ENCODE measurements at regions not wholly inside any gene's neighbourhood (a gene's known extent, or its start where the extent isn't known, plus 50 kb on each side); places are given as distances from the start of the nearest gene placed in this dataset.

DNA sequence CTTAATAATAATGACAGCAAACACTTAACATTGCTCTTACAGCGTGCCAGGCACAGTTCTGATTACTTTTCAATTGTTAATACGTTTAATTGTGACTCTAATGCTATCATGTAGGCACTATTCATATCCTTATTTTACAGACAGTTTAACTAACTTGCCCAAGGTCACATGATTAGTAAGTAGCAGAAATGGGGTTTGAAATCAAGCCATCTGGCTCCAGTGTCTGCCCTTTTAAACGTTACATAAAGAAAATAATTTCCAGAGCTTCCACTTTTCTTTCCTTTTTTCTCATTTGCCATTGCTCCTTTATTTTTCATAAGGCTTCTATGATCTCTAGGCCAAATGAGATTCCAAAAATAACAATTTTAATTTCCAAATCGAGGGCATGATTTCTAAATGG lies 50.6 kb upstream of the IKZF2 start:
- no peak for DNase-seq

DNA sequence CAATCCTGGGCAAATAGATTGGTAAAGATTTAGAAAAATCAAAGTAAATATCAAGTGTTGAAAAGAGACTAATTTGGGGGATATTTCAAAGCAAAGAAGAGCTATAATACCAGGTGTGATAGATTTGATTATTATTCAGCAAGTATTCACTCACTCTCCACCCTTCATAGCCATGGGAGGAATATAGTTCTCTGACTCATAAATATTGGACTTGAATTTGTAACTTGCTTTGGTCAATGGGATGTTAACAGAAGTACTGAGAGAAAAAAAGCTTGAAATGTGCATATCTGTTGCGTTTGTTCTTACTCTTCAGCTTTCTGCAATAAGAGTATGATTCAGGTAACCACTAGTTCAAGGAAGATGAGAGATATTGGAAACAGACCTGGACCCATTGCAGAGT lies 54.5 kb upstream of the IKZF2 start:
- DNase-seq: no peak

DNA sequence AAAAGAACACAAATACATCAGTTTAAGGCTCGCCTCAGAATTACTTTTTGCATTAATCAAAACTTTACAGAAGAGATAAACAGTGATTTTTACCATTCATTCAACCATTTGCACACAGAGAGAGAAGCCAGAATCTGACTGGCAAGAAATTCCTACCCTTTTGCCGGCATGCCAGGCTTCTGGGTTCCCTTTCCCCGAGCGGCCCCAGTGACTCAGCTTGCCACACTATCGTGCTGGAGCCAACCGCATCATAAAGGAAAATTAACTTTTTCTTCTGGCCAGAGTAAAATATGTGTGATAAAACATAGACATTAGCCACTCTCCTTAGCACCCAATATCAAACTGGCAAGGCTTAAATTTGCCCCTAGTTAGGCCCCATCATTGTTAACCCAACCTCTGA lies 61.8 kb upstream of the IKZF2 start:
- DNase-seq: no peak

DNA sequence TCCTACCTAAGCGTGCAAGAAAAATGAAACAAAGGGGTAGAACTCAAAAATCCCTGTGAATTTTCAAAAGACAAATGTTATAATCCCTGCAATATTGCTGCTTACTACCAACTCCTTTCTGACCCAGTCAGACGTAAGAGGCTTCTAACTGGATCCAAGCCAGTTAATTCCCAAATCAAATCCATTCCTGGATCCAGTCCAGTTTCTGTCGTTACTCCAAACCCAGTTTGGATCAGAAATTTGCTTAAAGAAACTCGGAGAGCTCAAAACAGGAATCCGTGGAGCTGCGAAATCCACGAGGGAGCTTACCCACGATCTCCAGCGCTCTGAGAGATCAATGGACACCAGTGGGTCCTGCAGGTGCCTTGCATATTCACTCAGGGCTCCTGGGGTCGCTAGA lies 62.8 kb upstream of the IKZF2 start:
- no peak for DNase-seq

DNA sequence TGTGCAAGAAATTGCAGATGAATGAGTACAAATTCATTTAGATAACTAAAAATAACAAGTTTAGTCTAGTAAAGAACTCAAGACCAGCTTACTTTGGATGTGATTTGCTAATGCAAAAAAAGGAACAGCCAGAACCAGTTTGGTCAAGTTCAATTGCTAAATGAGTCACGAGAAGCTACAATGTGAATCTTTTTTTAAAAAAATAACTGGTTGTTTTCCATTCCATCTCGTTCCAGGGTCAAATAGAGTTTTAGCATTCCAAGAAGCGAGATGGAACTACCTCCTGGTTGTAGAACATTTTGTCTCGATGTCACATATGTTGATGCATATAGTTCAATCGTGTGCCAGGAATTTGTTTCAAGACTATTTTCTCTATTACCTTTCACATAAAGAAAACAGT lies 65.0 kb upstream of the IKZF2 start:
- DNase-seq: no peak

DNA sequence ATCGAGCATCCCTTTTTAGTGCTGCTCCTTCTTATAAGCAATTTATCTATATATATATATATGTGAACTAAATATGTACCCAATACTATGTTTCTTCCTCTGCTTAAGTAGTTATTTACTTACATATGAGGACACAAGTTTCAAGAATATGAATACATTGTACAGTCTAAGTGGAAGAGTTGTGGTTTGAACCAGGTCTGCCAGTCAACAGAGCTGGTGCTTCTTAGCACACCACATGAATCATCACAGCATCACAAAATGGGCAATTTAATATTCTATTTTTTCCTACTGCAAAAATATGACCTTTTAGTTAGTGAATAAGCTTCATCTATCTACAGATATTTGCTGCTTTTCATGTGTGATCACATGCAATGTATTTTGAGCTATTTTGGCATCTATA lies 64.4 kb upstream of the SPAG16 start:
- no peak for DNase-seq

DNA sequence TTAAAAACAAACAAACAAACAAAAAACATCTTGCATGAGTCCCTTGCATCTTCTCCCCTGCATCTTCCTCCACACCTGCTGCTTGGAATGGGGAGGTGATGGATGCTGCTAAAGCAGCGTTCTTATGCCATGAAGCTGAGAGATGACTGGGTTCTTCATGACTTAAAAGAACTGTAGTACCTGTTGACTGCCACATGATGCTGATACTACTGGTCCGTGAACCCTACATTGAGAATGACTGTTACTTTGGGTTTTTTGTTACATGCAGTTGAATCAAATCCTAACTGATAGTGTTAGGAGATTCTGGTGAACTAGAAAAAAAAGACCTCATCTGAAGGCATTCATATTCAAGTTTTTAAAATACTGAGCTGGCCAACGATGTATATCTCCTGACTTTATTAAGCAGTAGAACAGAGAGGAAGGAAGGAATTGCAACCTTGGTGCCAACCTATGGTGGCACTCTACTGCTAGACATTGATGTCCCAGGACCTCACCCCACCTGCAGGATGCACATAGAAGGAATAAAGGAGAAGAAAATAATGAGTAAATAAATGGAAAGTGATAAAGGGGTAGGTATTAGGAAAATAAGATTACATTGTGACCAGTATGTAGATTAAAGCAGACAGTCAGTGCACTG lies 63.2 kb upstream of the SPAG16 start:
- DNase-seq: no peak

DNA sequence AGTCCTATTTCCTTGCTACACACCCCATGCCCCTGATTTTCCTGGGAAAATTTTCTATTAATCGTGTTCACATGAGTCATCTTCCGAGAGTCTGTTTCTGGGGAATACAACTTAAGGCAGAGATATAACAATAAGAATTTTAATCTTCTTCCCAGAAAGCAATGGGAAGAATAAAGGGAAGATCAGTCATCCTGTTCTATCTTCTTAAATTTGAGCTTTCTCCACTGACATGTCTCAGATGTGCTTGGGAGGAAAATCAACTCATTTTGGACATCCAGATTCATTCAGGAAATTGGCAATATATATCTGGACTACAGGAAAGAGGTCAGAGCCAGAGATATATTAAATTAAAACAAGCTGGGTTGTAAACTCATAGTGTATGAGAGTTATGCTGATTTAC lies 62.3 kb upstream of the SPAG16 start:
- DNase-seq: no peak

DNA sequence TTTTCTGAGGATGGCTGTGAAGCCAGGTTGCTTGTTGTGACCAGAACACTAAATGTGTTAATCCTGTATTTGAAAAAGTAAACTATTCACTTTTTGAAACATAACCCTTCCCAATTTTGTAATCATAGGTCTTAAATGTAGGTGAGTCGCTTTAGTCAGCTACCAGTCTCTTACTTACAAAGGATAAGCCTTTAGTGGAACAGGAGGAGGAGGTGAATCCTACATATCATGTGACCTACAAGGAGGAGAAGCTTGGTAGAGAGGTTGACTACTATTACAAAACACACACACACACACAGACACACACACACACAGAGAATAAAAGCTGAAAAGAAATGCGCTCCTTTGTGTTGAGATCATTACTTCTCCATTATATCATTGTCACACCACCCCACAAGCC lies 59.9 kb upstream of the SPAG16 start:
- DNase-seq: no peak

DNA sequence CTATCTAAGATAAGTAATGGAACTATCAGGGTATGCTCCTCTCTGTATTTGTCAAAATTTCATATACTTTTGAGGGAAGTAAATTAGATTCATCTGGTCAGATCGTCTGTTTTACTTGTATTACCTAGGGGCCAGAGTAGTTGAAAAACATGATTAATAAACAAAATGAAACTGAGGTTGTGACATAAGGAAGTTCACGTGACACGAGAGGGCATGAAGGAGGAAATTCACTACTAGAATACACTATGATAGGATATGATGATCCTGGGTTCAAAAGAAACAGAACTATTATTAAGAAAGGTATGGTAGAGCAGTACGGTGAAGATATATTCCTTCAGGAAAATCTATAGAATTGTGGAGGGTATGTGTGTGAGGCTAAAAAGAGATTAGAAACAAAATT lies 58.4 kb upstream of the SPAG16 start:
- DNase-seq: no peak

DNA sequence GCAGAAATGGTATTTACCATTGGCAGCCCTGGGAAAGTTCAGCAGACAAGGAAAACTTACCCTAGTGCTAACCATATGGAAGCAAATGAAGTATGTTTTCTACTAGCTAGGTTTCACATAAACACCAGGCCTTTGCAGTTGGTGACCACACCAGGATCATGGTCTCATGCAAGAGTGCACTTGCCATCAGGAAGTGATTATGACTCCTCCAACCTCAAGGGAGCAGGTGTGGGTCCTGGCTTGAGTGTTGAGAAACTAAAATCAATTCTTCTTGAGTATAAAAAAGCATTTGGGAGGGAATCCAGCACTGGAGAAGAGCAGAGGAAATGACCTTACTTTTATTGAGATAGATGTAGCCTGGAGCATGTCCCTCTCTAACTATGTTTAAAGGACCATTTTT lies 56.8 kb upstream of the SPAG16 start:
- no peak for DNase-seq

DNA sequence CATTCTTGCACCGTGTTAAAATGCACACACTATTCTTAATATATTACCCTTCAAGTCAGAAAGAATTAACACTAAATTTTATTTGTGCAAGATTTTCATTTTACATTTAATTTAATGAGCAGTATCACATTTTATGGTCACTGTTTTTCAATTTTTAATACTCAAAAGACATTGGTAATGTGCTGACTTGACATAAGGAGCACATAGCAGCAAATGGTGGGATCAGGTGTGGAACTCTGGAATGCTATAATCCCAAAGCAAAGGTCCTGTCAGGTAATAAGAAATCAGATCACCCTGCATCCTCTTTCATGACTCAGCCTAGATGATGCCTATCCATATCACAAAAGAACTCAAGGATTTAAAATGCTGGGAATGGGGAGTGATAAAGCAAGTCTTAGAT lies 55.6 kb upstream of the SPAG16 start:
- DNase-seq: no peak

DNA sequence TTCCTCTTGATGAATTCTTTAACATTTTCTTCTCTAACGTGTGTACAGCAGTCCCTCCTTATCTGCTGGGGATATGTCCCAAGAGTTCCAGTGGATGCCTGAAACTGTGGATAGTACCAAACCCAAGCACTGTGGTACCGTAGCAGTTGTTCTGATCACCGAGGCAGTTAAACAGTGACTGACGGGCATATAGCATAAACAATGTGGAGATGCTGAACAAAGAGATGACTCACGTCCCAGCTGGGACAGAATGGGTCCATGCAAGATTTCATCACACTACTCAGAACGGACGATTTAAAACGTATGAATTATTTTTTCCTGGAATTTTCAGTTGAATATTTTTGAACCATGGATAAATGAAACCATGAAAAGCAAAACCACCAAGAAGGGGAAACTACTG lies 54.5 kb upstream of the SPAG16 start:
- DNase-seq: no peak

DNA sequence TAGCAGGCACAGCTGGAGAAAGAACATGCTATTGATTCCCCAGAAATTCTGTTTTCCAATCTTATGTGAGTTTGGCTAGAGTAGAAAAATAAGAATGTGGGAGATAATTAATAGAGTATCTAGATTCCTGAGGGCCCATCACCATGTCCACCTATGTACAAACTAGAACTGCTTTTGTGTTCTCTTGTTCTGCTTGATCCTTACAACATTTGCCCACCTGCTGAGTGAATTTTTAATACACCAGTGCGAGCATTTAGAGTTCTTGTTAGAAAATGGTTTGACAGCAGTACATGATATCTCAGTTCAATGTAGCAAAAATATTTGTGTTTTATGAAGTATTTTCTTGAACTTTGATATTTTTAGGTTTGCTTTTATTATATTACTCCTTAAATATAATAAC lies 52.3 kb upstream of the SPAG16 start:
- DNase-seq: no peak

DNA sequence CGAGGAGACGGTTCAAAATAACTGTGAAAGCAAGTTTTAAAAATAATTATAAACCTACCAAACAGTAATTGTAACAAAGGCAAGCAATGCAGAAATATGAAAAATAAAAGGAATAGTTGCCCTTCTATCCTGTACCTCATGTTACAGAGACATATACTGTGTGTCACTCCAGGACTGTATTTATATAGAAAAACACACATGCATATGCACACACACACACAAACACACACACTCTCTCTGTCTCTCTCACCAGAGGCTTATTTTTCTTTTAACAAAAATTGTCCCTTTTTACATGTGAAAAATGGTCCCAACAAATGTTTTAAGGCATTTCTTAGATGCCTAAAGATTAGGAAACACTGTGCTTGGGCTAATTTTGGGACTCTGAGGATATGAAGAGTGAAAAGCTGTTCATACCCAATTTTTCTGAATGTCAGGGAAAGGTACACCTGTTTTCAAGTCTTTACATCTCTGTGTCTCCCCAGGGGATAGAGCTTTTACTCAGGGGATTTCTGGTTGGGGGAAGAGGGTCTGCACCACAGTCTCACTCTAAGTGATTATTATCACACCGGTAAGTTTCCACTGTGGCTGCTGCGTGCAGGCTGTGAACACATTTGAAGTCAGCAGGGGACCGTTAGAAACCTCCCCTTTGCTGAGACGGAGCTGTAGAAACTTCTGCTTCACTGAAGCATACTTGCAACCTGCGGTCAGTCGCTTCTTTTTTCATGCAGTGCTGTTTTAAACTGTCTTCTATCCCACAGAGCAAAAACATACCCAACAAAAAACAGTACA lies 51.4 kb upstream of the SPAG16 start:
- DNase-seq: peak; percentile 26

DNA sequence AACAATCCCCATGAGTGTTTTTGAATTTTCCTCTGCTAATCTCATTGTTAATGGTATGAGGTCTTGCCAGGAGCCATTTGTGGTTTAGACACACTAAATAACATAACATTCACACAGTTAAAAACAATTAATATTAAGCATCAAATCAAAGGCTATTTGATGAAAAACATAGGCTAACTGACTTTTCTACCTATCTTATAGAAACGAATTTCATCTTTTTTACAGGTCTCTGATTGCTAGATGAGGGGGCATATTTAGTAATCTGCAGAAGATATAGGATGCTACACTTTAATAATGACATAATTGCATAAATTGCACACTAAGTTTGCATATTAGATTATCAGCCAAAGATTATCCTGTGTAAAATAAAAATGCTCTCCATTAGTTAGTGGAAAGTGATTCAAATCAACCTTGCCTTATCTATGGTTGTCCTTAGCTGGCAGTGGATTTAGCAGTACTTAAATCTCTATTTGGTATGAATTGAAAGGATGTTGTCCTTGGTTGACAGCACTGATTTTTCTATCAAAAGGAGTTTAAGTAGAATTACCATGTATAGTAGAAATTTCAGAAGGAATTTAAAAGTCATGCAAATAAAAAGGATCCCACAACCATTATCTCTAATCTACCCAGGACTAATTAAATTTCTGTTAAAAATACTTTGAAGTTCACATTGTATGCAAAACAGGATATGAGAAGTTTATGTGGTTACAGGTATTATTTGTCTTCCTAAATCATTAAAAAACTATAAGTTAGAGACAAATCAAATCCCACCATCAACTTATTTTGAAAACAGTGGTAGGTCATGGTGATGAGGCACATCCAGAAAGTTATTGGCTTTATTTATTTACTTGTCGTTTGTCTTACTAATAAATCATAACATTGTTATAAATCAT lies 50.6 kb upstream of the SPAG16 start:
- no peak for DNase-seq

Data from stimulated activated CD4-positive, alpha-beta T cell treated with anti-CD3 and anti-CD28 coated beads, Interleukin-15, amount 100 ng/mL, for 24 hours (primary cell).